IgD-negative memory B cell (primary cell): ENCODE measurements at regions not wholly inside any gene's neighbourhood (a gene's known extent, or its start where the extent isn't known, plus 50 kb on each side); places are given as distances from the start of the nearest gene placed in this dataset.

Experiments
- H3K27ac Mint-ChIP-seq, 3 donors: one replicate each; pipeline ENCODE4 v1.8.0; 2020 to 2022; ENCODE audit warnings: mild to moderate bottlenecking in 3 of 3, mixed read lengths in 3 of 3, moderate library complexity in 1 of 3
- H3K27me3 Mint-ChIP-seq: one replicate; pipeline ENCODE4 v1.8.0; 2021; ENCODE audit warnings: mixed read lengths
- H3K36me3 Mint-ChIP-seq: one replicate; pipeline ENCODE4 v1.8.0; 2020; ENCODE audit warnings: mild to moderate bottlenecking, mixed read lengths
- H3K4me1 Mint-ChIP-seq, 3 donors: one replicate each; pipeline ENCODE4 v1.8.0; 2020 to 2022; ENCODE audit warnings: mixed read lengths in 3 of 3, mild to moderate bottlenecking in 1 of 3
- H3K4me3 Mint-ChIP-seq, 4 donors: one replicate each; pipeline ENCODE4 v1.8.0; 2020 to 2022; ENCODE audit warnings: mild to moderate bottlenecking in 4 of 4, mixed read lengths in 4 of 4, moderate library complexity in 3 of 4
- H3K9me3 Mint-ChIP-seq, 3 donors: one replicate each; pipeline ENCODE4 v1.8.0; 2020 to 2021; ENCODE audit warnings: mixed read lengths in 3 of 3, mild to moderate bottlenecking in 1 of 3

- Mint-ChIP-seq H3K27ac (no peak overlapping the region), H3K4me3 (no peak overlapping the region), H3K27me3 (no peaks in the 10 kb centered on the region), H3K4me1 (peaks cover 0 to 4% (median 2%) of the 10 kb centered on the region in 3 donors), H3K36me3 (no peaks in the 10 kb centered on the region), H3K9me3 (no peaks in the 10 kb centered on the region)
Measured at GRCh38 chr3:72371431-72371830, 476.8 kb downstream of the SHQ1 start.

GRCh38 chr3:72370947-72371346 lies 477.3 kb downstream of the SHQ1 start:
- H3K27me3 Mint-ChIP-seq = no peaks in the 10 kb centered on the region
- peaks cover 0 to 4% (median 2%) of the 10 kb centered on the region in 3 donors for H3K4me1 Mint-ChIP-seq
- no peak overlapping the region for H3K4me3 Mint-ChIP-seq
- no peaks in the 10 kb centered on the region for H3K9me3 Mint-ChIP-seq
- H3K36me3 Mint-ChIP-seq = no peaks in the 10 kb centered on the region
- H3K27ac Mint-ChIP-seq = no peak overlapping the region

- H3K36me3 Mint-ChIP-seq = no peaks in the 10 kb centered on the region
- no peaks in the 10 kb centered on the region for H3K27me3 Mint-ChIP-seq
- H3K4me1 Mint-ChIP-seq = peaks cover 0 to 2% (median 0%) of the 10 kb centered on the region in 3 donors
- H3K4me3 Mint-ChIP-seq = no peak overlapping the region
- no peak overlapping the region for H3K27ac Mint-ChIP-seq
- H3K9me3 Mint-ChIP-seq = no peaks in the 10 kb centered on the region
Measured at GRCh38 chr3:72369681-72370080, 478.6 kb downstream of the SHQ1 start.

- Mint-ChIP-seq H3K36me3 (no peaks in the 10 kb centered on the region), H3K9me3 (no peaks in the 10 kb centered on the region), H3K4me3 (peak overlapping the region in 1 of 4 donors; percentile 2), H3K27ac (no peak overlapping the region), H3K27me3 (peaks cover under 1% of the 10 kb centered on the region), H3K4me1 (peaks cover 0 to 2% (median 0%) of the 10 kb centered on the region in 3 donors)
Measured at GRCh38 chr3:72368331-72368975, 479.8 kb downstream of the SHQ1 start.

GRCh38 chr3:72361990-72362389 lies 486.3 kb downstream of the SHQ1 start:
- Mint-ChIP-seq H3K9me3 (peaks cover 4 to 8% (median 4%) of the 10 kb centered on the region in 3 donors), H3K27ac (no peak overlapping the region), H3K4me1 (peaks cover 0 to 1% (median 0%) of the 10 kb centered on the region in 3 donors), H3K27me3 (peaks cover 1% of the 10 kb centered on the region), H3K36me3 (peaks cover 2% of the 10 kb centered on the region), H3K4me3 (no peak overlapping the region)

GRCh38 chr3:72359743-72360142 lies 488.5 kb downstream of the SHQ1 start:
- Mint-ChIP-seq H3K4me1 (peaks cover 0 to 1% (median 0%) of the 10 kb centered on the region in 3 donors), H3K4me3 (peak overlapping the region in 1 of 4 donors; percentile 63), H3K27ac (no peak overlapping the region), H3K9me3 (peaks cover 4 to 8% (median 4%) of the 10 kb centered on the region in 3 donors), H3K27me3 (peaks cover 2% of the 10 kb centered on the region), H3K36me3 (peaks cover 2% of the 10 kb centered on the region)

- Mint-ChIP-seq H3K9me3 (peaks cover 2 to 5% (median 3%) of the 10 kb centered on the region in 3 donors), H3K4me3 (no peak overlapping the region), H3K27ac (no peak overlapping the region), H3K27me3 (peaks cover 5% of the 10 kb centered on the region), H3K4me1 (no peaks in the 10 kb centered on the region), H3K36me3 (peaks cover 2% of the 10 kb centered on the region)
Measured at GRCh38 chr3:72355168-72355567, 493.1 kb downstream of the SHQ1 start.

GRCh38 chr3:72354486-72354885 lies 493.8 kb downstream of the SHQ1 start:
- H3K27me3 Mint-ChIP-seq = peaks cover 7% of the 10 kb centered on the region
- no peak overlapping the region for H3K27ac Mint-ChIP-seq
- peaks cover 2% of the 10 kb centered on the region for H3K36me3 Mint-ChIP-seq
- H3K4me1 Mint-ChIP-seq = no peaks in the 10 kb centered on the region
- peaks cover 2 to 5% (median 3%) of the 10 kb centered on the region in 3 donors for H3K9me3 Mint-ChIP-seq
- no peak overlapping the region for H3K4me3 Mint-ChIP-seq

GRCh38 chr3:72353236-72354128 lies 494.8 kb downstream of the SHQ1 start:
- H3K4me1 Mint-ChIP-seq = no peaks in the 10 kb centered on the region
- H3K36me3 Mint-ChIP-seq = no peaks in the 10 kb centered on the region
- H3K27me3 Mint-ChIP-seq = peaks cover 10% of the 10 kb centered on the region
- no peak overlapping the region for H3K4me3 Mint-ChIP-seq
- H3K27ac Mint-ChIP-seq = no peak overlapping the region
- peaks cover 1 to 3% (median 2%) of the 10 kb centered on the region in 3 donors for H3K9me3 Mint-ChIP-seq

DNA sequence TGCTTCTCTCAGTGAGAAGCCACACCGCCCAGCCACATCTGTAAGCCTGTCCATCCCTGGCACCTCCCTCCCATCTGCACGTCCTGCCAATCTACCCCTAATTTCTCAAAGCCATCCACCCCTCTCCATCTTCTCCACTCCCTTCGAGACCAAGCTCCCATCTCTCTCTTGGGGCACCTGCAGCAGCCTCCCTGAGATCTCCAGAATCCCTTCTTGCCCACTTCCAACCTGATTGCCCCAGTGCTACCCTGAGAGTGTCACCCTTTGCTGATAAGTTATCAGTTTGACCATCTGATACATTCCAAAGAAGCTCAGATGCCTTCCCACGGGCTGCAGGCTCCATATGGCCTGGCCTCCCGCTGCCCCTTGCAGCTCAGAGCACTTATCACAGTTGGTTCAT lies 496.1 kb downstream of the SHQ1 start:
- no peaks in the 10 kb centered on the region for H3K36me3 Mint-ChIP-seq
- H3K27me3 Mint-ChIP-seq = peaks cover 14% of the 10 kb centered on the region
- no peaks in the 10 kb centered on the region for H3K4me1 Mint-ChIP-seq
- no peak overlapping the region for H3K4me3 Mint-ChIP-seq
- H3K9me3 Mint-ChIP-seq = peaks cover 0 to 2% (median 2%) of the 10 kb centered on the region in 3 donors
- H3K27ac Mint-ChIP-seq = peak overlapping the region in 2 of 3 donors; percentile 36 to 60

DNA sequence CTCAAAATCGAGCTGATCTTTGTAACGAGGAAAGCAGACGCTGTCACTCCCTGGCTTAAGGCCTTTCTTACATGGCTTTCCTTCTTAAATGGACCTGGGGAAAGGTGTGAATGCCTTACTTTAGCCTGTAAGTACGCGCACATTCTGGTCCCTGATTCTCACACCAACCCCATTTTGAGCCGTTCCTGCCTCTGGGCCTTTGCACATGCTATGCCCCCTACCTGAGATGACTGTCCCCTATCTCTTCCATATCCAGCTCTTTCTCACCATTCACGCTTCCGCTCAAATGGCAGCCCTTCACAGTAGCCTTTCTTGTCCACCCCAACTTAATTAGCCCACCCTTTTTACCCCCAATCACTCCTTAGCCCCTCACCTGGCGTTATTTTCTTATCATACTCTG lies 496.7 kb downstream of the SHQ1 start:
- H3K27me3 Mint-ChIP-seq = peaks cover 15% of the 10 kb centered on the region
- H3K9me3 Mint-ChIP-seq = peaks cover 0 to 2% (median 0%) of the 10 kb centered on the region in 3 donors
- peaks cover 0 to under 1% (median 0%) of the 10 kb centered on the region in 3 donors for H3K4me1 Mint-ChIP-seq
- H3K36me3 Mint-ChIP-seq = no peaks in the 10 kb centered on the region
- H3K27ac Mint-ChIP-seq = no peak overlapping the region
- no peak overlapping the region for H3K4me3 Mint-ChIP-seq

- H3K4me1 Mint-ChIP-seq = peaks cover 0 to 3% (median 0%) of the 10 kb centered on the region in 3 donors
- H3K36me3 Mint-ChIP-seq = no peaks in the 10 kb centered on the region
- H3K27ac Mint-ChIP-seq = no peak overlapping the region
- no peak overlapping the region for H3K4me3 Mint-ChIP-seq
- peaks cover 0 to 2% (median 0%) of the 10 kb centered on the region in 3 donors for H3K9me3 Mint-ChIP-seq
- peaks cover 19% of the 10 kb centered on the region for H3K27me3 Mint-ChIP-seq
Measured at GRCh38 chr3:72350761-72351505, 497.3 kb downstream of the SHQ1 start.

- Mint-ChIP-seq H3K27ac (peak overlapping the region in 1 of 3 donors; percentile 21), H3K4me1 (peaks cover 0 to 14% (median 5%) of the 10 kb centered on the region in 3 donors), H3K9me3 (peaks cover 0 to 2% (median 0%) of the 10 kb centered on the region in 3 donors), H3K4me3 (no peak overlapping the region), H3K36me3 (no peaks in the 10 kb centered on the region), H3K27me3 (peaks cover 18% of the 10 kb centered on the region)
Measured at GRCh38 chr3:72348357-72348756, 499.9 kb downstream of the SHQ1 start.

DNA sequence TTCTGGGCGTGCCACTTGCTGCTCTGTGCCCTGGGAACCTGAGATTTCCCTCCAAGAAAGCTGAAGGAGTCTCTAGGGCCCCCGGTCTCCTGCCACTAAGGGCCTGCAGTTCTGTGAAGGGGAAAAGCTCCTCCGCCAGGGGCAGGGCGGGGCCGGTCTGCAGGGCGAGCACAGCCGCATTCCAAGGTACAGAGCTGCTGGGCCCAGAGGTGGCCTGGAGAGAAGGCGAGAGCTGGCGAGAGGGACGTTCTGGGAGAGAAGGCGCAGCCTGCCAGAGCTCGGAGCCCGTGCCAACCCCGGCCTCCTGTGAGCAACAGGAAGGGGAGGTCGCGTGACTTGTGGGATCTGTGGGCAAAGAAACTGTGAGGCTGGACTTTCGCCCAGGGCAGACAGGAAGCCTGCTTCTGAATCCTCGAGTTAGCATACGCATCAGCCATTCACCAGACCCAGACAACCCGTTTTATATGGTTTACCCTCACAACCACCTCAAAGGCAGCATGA lies 500.4 kb downstream of the SHQ1 start:
- H3K9me3 Mint-ChIP-seq = peaks cover 0 to 2% (median 0%) of the 10 kb centered on the region in 3 donors
- H3K4me1 Mint-ChIP-seq = peaks cover 0 to 14% (median 5%) of the 10 kb centered on the region in 3 donors
- peak overlapping the region in 1 of 3 donors; percentile 21 for H3K27ac Mint-ChIP-seq
- peaks cover 18% of the 10 kb centered on the region for H3K27me3 Mint-ChIP-seq
- no peak overlapping the region for H3K4me3 Mint-ChIP-seq
- H3K36me3 Mint-ChIP-seq = no peaks in the 10 kb centered on the region
